Smooth muscle cell (in vitro differentiated cells): ENCODE measurements at regions not wholly inside any gene's neighbourhood (a gene's known extent, or its start where the extent isn't known, plus 50 kb on each side); places are given as distances from the start of the nearest gene placed in this dataset.

Experiments used
- DNase-seq: peaks from one replicate; lab custom pipeline; 2025; ENCODE audit not compliant: unreplicated experiment; lab: John Stamatoyannopoulos, UW
- H2AFZ ChIP-seq: fragments of 200-600 bp; sonication (generic); 2 replicates; pipeline ENCODE4 v1.6.0; 2016; ENCODE audit warnings: antibody characterized with exemption, low read depth, mild to moderate bottlenecking
- H3F3A ChIP-seq: fragments of 200-600 bp; sonication (generic); 2 replicates; pipeline ENCODE4 v1.6.0; 2017; ENCODE audit warnings: antibody characterized with exemption, low read depth
- H3K27ac ChIP-seq: fragments of 200-600 bp; sonication (generic); 2 replicates; pipeline ENCODE4 v1.5.1; 2016; ENCODE audit warnings: low read depth, mild to moderate bottlenecking
- H3K27me3 ChIP-seq: fragments of 200-600 bp; sonication (generic); 2 replicates; pipeline ENCODE4 v1.6.1; 2016; ENCODE audit warnings: low read depth, mild to moderate bottlenecking
- H3K36me3 ChIP-seq: fragments of 200-600 bp; sonication (generic); 2 replicates; pipeline ENCODE4 v1.5.1; 2016; ENCODE audit warnings: low read depth
- H3K4me1 ChIP-seq: fragments of 200-600 bp; sonication (generic); 2 replicates; pipeline ENCODE4 v1.5.1; 2016; ENCODE audit warnings: low read depth
- H3K4me2 ChIP-seq: fragments of 200-600 bp; sonication (generic); 2 replicates; pipeline ENCODE4 v1.6.0; 2016; ENCODE audit warnings: mild to moderate bottlenecking
- H3K4me3 ChIP-seq: fragments of 200-600 bp; sonication (generic); 2 replicates; pipeline ENCODE4 v1.5.1; 2016; ENCODE audit warnings: mild to moderate bottlenecking
- H3K79me2 ChIP-seq: fragments of 200-600 bp; sonication (generic); 2 replicates; pipeline ENCODE4 v1.6.0; 2016; ENCODE audit warnings: low read depth, mild to moderate bottlenecking
- H3K9ac ChIP-seq: fragments of 200-600 bp; sonication (generic); 2 replicates; pipeline ENCODE4 v1.6.0; 2016; ENCODE audit warnings: low read depth
- H3K9me3 ChIP-seq: fragments of 200-600 bp; sonication (generic); replicated peaks from 2 replicates; pipeline ENCODE4 v1.5.1; 2016; ENCODE audit warnings: low read depth
- H4K20me1 ChIP-seq: fragments of 200-600 bp; sonication (generic); 2 replicates; pipeline ENCODE4 v1.6.0; 2016; ENCODE audit warnings: low read depth
- WGBS: methylation state at CpG from one replicate; pipeline ENCODE4 v1.1.7; 2016; ENCODE audit warnings: low lambda C conversion rate; 5-methylcytosine and 5-hydroxymethylcytosine counted together
- TF ChIP-seq, protein P1 (sequence below): fragments of 200-600 bp; sonication (generic); IDR thresholded peaks from 2 replicates; pipeline ENCODE4 v1.5.1; 2017; ENCODE audit warnings: borderline replicate concordance, mild to moderate bottlenecking, antibody characterized with exemption; ENCODE audit not compliant: insufficient read depth, poor library complexity, severe bottlenecking

DNA sequence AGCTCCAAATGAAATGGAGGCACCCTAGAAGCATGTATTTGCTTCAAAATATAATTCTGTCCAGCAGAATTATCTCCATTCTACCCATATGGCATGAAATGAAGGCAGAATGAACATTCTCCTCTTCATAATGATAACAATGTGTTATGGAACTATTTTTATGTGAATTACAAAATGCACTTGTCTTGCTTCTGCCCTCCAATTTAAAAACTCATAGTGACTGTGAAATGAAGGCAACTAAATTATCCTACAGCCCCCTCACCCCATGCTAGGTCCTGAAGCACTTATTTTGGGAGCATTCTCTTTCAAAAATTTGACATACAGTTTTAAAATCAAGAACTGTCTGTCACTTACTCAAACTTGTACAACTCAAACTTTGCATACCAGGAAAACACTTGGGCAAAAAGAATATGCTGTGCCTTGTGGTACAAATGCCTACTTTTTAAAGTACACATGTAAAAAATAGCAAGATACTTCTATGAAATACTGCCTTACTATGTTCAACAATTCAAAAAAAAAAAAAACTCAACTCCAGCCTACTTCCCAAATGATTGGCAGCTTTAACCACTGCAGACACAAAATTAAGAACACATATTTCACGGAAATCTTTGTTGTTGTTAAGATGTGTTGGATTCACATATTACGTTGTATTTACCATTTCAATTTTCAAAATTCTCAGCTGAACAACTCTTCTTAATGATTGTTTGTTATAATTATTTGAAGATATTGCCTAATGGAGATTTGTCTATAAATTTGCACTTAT, 213.3 kb upstream of the NFIA start:
- Histone ChIP-seq H2AFZ (no peak overlapping the region), H3K79me2 (no peaks in the 10 kb centered on the region), H3K4me2 (no peak overlapping the region), H4K20me1 (no peaks in the 10 kb centered on the region), H3K36me3 (no peaks in the 10 kb centered on the region), H3F3A (peaks cover 3% of the 10 kb centered on the region), H3K27ac (no peak overlapping the region), H3K4me3 (no peak overlapping the region), H3K9me3 (no peaks in the 10 kb centered on the region), H3K9ac (no peak overlapping the region), H3K27me3 (no peaks in the 10 kb centered on the region), H3K4me1 (peaks cover 19% of the 10 kb centered on the region)
- 91% methylated on average over 2 of the region's 2 CpGs for WGBS
- DNase-seq, result no peak
- TF ChIP-seq, protein P1, sequence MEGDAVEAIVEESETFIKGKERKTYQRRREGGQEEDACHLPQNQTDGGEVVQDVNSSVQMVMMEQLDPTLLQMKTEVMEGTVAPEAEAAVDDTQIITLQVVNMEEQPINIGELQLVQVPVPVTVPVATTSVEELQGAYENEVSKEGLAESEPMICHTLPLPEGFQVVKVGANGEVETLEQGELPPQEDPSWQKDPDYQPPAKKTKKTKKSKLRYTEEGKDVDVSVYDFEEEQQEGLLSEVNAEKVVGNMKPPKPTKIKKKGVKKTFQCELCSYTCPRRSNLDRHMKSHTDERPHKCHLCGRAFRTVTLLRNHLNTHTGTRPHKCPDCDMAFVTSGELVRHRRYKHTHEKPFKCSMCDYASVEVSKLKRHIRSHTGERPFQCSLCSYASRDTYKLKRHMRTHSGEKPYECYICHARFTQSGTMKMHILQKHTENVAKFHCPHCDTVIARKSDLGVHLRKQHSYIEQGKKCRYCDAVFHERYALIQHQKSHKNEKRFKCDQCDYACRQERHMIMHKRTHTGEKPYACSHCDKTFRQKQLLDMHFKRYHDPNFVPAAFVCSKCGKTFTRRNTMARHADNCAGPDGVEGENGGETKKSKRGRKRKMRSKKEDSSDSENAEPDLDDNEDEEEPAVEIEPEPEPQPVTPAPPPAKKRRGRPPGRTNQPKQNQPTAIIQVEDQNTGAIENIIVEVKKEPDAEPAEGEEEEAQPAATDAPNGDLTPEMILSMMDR, result no peak

- no peak for DNase-seq
- peaks cover 19% of the 10 kb centered on the region for H3K4me1 ChIP-seq
- H3K9me3 ChIP-seq, result no peaks in the 10 kb centered on the region
- H4K20me1 ChIP-seq, result no peaks in the 10 kb centered on the region
- H3K4me3 ChIP-seq, result no peak overlapping the region
- peak overlapping the region; percentile 49 for H3K4me2 ChIP-seq
- peaks cover 3% of the 10 kb centered on the region for H3F3A ChIP-seq
- WGBS, result 71% methylated on average over 12 of the region's 12 CpGs
- H3K79me2 ChIP-seq, result no peaks in the 10 kb centered on the region
- no peak overlapping the region for H3K27ac ChIP-seq
- H2AFZ ChIP-seq, result peak overlapping the region; percentile 66
- no peaks in the 10 kb centered on the region for H3K36me3 ChIP-seq
- TF ChIP-seq, protein P1, result no peak
- no peaks in the 10 kb centered on the region for H3K27me3 ChIP-seq
- peak overlapping the region; percentile 30 for H3K9ac ChIP-seq
Observed at GRCh38 chr1:60867782-60868181, 214.6 kb upstream of the NFIA start.

DNA sequence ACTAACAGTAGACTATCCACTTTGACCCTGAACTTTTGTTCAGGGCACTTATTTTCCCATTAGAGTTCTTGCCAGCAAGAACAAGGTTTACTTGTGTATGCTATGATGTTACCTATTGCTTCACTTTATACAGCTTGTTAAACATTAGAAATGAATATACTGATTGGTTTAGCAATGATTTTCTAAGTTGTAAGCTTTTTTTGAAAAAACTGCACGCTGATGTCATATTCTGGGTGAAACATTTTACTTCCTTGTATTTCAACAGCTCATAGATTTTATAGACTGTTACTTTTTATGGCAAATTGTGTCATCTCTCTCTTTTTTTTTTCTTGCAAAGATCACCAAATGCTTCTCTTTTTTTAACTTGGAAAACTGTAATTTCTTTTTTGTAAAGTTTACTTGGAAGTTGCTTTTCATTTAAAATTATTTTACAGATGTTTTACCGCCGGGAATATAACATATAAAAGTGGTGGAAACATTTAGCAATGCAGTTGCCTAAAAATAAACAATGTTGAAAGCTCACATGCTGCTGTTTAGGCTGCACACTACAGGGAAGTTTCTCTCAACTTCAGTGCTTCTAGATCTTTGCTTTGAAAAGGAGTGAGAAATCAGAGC, 215.3 kb upstream of the NFIA start:
- H3F3A ChIP-seq, result peaks cover 3% of the 10 kb centered on the region
- 22% methylated on average over 3 of the region's 3 CpGs for WGBS
- no peaks in the 10 kb centered on the region for H3K36me3 ChIP-seq
- TF ChIP-seq, protein P1, result no peak
- H3K27me3 ChIP-seq, result no peaks in the 10 kb centered on the region
- peak overlapping the region; percentile 49 for H3K4me2 ChIP-seq
- no peaks in the 10 kb centered on the region for H3K79me2 ChIP-seq
- peaks cover 19% of the 10 kb centered on the region for H3K4me1 ChIP-seq
- H4K20me1 ChIP-seq, result no peaks in the 10 kb centered on the region
- H3K27ac ChIP-seq, result peak overlapping the region; percentile 15
- DNase-seq, result no peak
- no peaks in the 10 kb centered on the region for H3K9me3 ChIP-seq
- H3K9ac ChIP-seq, result no peak overlapping the region
- peak overlapping the region; percentile 15 for H3K4me3 ChIP-seq
- peak overlapping the region; percentile 66 for H2AFZ ChIP-seq
